ENCODE measurements at regions not wholly inside any gene's neighbourhood (a gene's known extent, or its start where the extent isn't known, plus 50 kb on each side); places are given as distances from the start of the nearest gene placed in this dataset.

DNA sequence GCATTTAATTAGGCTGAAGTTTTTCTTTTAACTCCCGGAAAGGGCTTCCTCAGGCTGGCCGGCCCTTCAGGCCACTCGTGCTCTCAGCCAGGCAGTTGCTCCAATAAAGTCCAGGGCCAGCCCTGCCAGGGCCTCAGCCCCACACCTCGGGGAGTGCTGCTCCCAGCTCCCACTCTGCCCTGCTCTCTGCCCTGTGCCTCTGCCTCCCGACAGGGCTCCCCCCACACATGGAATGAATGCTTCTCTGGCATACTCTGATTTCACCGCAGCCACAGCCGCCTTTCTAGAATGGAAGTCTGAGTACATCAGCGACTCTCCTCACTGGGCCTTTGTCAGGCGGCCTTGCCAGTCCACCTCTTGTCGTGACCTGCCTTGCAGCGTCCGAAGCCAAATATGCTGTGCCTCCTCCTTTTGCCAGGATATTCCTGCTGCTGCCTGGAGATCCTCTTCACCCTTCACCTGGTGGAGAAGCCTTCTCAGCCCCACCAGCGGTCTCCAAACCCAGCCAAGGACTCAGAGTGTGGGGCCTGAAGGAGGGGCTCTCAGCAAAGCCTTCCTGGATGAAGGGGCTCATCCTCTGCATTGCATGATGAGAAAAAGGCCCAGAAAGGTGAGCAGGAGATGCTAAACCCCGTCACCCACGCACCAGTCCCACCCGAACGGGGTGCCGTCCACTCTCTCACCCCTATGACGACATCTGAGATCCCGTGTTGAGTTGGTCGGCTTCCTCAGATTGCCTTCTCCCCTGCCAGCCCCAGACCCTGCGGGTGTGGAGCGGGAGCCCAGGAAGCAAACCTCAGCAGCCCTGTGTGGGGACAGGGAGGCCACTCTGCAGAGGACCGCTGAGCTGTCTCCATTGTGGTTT lies 472.7 kb upstream of the HS6ST1 start:
- Histone ChIP-seq H3K4me1 (no peaks in the 10 kb centered on the region), H3K4me3 (ENCODE audit: low read depth, low read length) (no peak overlapping the region), H3K9me3 (ENCODE audit: control insufficient read depth, low read length) (no peaks in the 10 kb centered on the region), H3K4me2 (ENCODE audit: low read length) (no peak overlapping the region), H3K27ac (no peak overlapping the region), H3K79me2 (no peaks in the 10 kb centered on the region), H2AFZ (no peak overlapping the region), H3K27me3 (ENCODE audit: control insufficient read depth, insufficient read depth, low read length) (no peaks in the 10 kb centered on the region), H3K9ac (no peak overlapping the region), H3K36me3 (ENCODE audit: control insufficient read depth, insufficient read depth, low read length) (no peaks in the 10 kb centered on the region)
- TF ChIP-seq CTCF (IDR thresholded peaks at IDR 0.05) = no peak

- TF ChIP-seq CTCF (IDR thresholded peaks at IDR 0.05) = no peak
- Histone ChIP-seq H3K27ac (no peak overlapping the region), H3K4me2 (ENCODE audit: low read length) (no peak overlapping the region), H3K27me3 (ENCODE audit: control insufficient read depth, insufficient read depth, low read length) (no peaks in the 10 kb centered on the region), H3K4me3 (ENCODE audit: low read depth, low read length) (no peak overlapping the region), H3K9ac (no peak overlapping the region), H3K4me1 (no peaks in the 10 kb centered on the region), H3K36me3 (ENCODE audit: control insufficient read depth, insufficient read depth, low read length) (no peaks in the 10 kb centered on the region), H2AFZ (no peak overlapping the region), H3K9me3 (ENCODE audit: control insufficient read depth, low read length) (no peaks in the 10 kb centered on the region), H3K79me2 (no peaks in the 10 kb centered on the region)
Observed at GRCh38 chr2:128791985-128792320, 473.3 kb upstream of the HS6ST1 start.

GRCh38 chr2:128792476-128793054 lies 473.9 kb upstream of the HS6ST1 start:
- no peak for TF ChIP-seq CTCF (IDR thresholded peaks at IDR 0.05)
- no peak overlapping the region for H3K4me2 ChIP-seq (ENCODE audit: low read length)

DNA sequence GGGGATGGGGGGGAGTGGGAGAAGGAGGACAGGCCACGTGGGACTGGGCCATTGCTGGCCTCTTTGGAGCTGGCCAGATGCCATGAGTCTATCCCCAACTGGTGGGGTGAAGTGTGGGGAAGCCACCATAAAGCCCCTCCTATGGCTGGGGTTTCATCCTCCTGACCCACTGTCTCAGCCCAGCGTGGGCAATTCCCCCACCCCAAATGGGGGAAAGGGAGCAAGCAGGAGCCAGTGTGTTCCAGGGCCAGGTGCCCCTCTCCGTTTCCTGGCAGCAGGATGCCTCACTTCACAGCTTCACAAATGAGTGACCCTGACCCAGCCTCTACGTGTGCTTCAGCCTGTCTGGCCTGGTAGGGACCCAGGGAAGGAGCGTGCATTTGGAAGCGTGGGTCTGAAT lies 474.7 kb upstream of the HS6ST1 start:
- H3K9ac ChIP-seq = no peak overlapping the region
- H3K4me1 ChIP-seq = no peaks in the 10 kb centered on the region
- H3K79me2 ChIP-seq = no peaks in the 10 kb centered on the region
- no peak overlapping the region for H3K27ac ChIP-seq
- no peaks in the 10 kb centered on the region for H3K9me3 ChIP-seq (ENCODE audit: control insufficient read depth, low read length)
- no peak overlapping the region for H2AFZ ChIP-seq
- no peak overlapping the region for H3K4me3 ChIP-seq (ENCODE audit: low read depth, low read length)
- TF ChIP-seq CTCF (IDR thresholded peaks at IDR 0.05) = no peak
- H3K36me3 ChIP-seq (ENCODE audit: control insufficient read depth, insufficient read depth, low read length) = no peaks in the 10 kb centered on the region
- no peak overlapping the region for H3K4me2 ChIP-seq (ENCODE audit: low read length)
- H3K27me3 ChIP-seq (ENCODE audit: control insufficient read depth, insufficient read depth, low read length) = no peaks in the 10 kb centered on the region

More at GRCh38 chr2:128792476-128793054, 473.9 kb upstream of the HS6ST1 start:
- no peaks in the 10 kb centered on the region for H3K79me2 ChIP-seq
- H3K9ac ChIP-seq = no peak overlapping the region
- H2AFZ ChIP-seq = no peak overlapping the region
- H3K27ac ChIP-seq = no peak overlapping the region
- no peaks in the 10 kb centered on the region for H3K27me3 ChIP-seq (ENCODE audit: control insufficient read depth, insufficient read depth, low read length)
- H3K4me1 ChIP-seq = no peaks in the 10 kb centered on the region
- no peaks in the 10 kb centered on the region for H3K36me3 ChIP-seq (ENCODE audit: control insufficient read depth, insufficient read depth, low read length)
- H3K9me3 ChIP-seq (ENCODE audit: control insufficient read depth, low read length) = no peaks in the 10 kb centered on the region
- H3K4me3 ChIP-seq (ENCODE audit: low read depth, low read length) = no peak overlapping the region

Data from parathyroid adenoma (tissue), 2 donors.